ENCODE measurements at regions not wholly inside any gene's neighbourhood (a gene's known extent, or its start where the extent isn't known, plus 50 kb on each side); places are given as distances from the start of the nearest gene placed in this dataset.

DNA sequence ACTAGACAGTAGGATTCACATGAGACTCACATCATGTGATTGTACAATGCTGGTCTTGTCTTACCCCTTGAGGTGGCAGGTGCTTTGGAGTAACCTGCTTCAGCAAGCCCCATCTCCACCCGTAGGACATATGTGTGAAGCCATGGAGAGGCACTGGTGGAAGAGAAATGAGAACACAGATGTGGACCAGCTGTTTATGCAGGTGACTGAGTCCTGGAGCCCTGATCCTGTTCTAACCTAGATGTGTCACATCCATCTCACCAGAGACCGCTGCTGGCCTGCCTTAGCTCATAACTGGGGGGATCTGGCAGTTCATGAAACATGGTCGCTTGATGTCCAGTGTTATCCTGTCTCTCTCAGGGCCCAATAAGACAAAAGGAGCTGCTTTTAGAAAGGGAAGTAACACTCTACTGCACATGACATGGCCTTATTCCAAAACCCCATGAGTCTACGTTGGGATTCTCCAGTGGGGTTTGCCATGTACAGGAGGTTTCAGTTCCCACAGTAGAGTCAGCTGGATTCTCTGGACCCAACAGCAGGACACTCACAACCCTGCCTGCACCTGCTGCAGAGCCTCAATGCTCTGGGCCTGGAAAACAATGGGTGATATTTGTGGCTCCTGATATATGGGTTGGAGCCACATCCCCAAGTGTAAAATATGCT lies 62.0 kb downstream of the GGTLC2 start:
- TF ChIP-seq POLR2A (IDR thresholded peaks at IDR 0.05): no peak
- TF ChIP-seq, protein P1, sequence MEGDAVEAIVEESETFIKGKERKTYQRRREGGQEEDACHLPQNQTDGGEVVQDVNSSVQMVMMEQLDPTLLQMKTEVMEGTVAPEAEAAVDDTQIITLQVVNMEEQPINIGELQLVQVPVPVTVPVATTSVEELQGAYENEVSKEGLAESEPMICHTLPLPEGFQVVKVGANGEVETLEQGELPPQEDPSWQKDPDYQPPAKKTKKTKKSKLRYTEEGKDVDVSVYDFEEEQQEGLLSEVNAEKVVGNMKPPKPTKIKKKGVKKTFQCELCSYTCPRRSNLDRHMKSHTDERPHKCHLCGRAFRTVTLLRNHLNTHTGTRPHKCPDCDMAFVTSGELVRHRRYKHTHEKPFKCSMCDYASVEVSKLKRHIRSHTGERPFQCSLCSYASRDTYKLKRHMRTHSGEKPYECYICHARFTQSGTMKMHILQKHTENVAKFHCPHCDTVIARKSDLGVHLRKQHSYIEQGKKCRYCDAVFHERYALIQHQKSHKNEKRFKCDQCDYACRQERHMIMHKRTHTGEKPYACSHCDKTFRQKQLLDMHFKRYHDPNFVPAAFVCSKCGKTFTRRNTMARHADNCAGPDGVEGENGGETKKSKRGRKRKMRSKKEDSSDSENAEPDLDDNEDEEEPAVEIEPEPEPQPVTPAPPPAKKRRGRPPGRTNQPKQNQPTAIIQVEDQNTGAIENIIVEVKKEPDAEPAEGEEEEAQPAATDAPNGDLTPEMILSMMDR (IDR thresholded peaks at IDR 0.05): no peak
- no peak for TF ChIP-seq POLR2AphosphoS5 (IDR thresholded peaks at IDR 0.05; ENCODE audit: insufficient read depth in 1 of 2, low read depth in 1 of 2)
- DNase-seq (ENCODE audit: extremely low spot score in 2 of 2): peak; percentile 49 to 70
- intact Hi-C loops (cut with DNase I): no loop called here

DNA sequence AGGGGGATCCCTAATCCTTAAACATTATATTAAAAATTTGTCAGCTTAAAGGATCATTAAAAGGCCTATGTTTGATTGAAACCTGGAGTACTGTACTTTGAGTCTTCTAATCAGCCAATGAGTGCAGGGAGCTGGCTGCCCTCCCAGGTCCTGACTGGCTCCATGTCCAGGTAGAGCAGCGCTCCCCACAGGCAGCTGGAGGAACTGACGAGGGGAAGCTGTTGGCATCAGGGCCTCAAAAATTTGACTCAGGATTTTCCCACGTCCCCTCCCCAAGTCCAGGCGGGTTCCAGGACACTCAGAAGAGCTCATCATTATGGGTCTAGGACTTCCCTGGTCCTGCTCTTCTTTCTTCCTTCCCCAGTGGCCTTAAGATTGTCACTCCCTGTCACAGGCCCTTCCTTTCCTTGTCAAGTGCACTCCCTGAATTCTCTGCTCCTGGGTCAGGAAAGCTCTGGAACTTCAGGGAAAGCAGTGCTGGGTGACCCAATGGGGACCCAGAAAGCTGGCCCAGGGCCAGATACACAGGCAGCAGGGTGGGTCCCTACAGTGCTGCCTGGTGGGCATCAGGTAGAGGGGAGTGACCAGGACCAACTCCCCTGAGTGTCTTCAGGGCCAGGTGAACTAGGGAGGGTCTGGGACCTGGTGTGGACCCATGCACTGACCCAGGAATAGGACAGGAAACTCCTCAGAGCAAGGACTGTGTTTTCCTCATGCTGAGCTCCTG lies 65.5 kb downstream of the GGTLC2 start:
- intact Hi-C loops (cut with DNase I): no loop called here
- Histone ChIP-seq H3K27me3 (no peaks in the 10 kb centered on the region), H3K9me3 (no peaks in the 10 kb centered on the region), H3K4me3 (no peak overlapping the region), H3K36me3 (no peaks in the 10 kb centered on the region), H3K27ac (no peak overlapping the region), H3K4me1 (no peaks in the 10 kb centered on the region)
- TF ChIP-seq POLR2AphosphoS5 (IDR thresholded peaks at IDR 0.05; ENCODE audit: insufficient read depth in 1 of 2, low read depth in 1 of 2) (no peak), POLR2A (IDR thresholded peaks at IDR 0.05) (no peak)
- TF ChIP-seq, protein P1 (IDR thresholded peaks at IDR 0.05): no peak
- peak; percentile 29 to 77 for DNase-seq (ENCODE audit: extremely low spot score in 2 of 2)

More for the DNA sequence above, 62.0 kb downstream of the GGTLC2 start:
- H3K36me3 ChIP-seq: no peaks in the 10 kb centered on the region
- H3K9me3 ChIP-seq: no peaks in the 10 kb centered on the region
- no peak overlapping the region for H3K4me3 ChIP-seq
- no peaks in the 10 kb centered on the region for H3K4me1 ChIP-seq
- no peak overlapping the region for H3K27ac ChIP-seq
- H3K27me3 ChIP-seq: no peaks in the 10 kb centered on the region

DNA sequence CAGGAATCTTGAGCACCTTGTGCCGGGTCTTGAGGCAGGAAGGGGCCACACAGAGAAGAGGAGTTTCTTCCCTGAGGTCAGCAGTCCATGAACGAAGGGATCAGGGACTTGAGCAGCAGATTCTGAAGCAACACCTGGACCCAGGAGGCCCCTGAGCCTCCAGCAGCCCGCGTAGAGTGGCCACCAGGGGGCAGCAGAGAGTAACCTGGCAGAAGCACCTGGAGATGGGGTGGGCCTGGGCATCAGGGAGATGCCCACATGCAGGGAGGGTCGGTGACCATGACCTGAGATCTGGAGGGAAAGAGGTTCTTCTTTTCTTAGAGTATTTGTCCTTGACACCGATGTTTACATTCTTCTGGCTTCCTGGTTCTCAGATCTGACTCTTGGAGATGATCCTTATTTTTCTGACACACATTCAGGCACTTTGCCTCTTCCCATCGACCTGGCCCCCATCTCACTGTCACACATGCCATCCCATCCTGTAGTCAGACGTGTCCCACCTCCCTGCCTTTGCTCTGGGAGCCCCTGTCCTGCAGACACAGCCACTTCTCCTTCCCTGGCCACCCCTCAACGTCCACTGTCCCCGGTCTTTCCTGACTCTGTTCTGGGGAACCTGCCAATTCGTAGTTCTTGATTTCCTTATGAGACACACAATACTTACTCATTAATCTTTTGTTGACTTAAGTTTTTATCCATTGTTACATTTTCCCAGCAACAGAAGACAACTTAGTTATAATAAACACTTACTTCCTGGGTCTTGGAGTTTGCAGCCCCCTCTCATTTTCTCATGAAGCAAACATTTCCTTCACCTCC lies 66.5 kb downstream of the GGTLC2 start:
- Histone ChIP-seq H3K27ac (no peak overlapping the region), H3K4me3 (no peak overlapping the region), H3K36me3 (no peaks in the 10 kb centered on the region), H3K27me3 (no peaks in the 10 kb centered on the region), H3K9me3 (no peaks in the 10 kb centered on the region), H3K4me1 (no peaks in the 10 kb centered on the region)
- intact Hi-C loops (cut with DNase I): no loop called here
- peak in 1 of 2 donors; percentile 37 for DNase-seq (ENCODE audit: extremely low spot score in 2 of 2)
- TF ChIP-seq POLR2A (IDR thresholded peaks at IDR 0.05): no peak
- TF ChIP-seq, protein P1 (IDR thresholded peaks at IDR 0.05): peak; percentile 65 to 86 (median 65)

DNA sequence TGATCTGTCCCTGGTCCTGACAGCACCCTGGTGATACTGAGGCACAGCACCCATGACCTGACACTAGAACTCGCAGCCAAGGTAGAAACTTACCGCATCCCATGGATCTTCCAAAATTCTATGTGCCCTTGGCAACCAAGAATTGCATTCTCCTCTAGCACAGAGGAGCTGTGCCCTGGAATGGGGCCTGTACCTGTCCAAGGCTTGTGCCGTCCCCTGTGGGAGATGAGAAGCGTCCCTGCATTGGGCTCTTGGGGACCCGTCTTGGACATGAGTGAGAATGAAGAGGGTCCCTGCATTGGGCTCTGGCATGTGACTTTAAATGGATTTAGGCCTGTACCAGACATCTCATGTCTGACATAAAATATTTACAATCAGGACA lies 67.1 kb downstream of the GGTLC2 start:
- Histone ChIP-seq H3K27me3 (no peaks in the 10 kb centered on the region), H3K9me3 (no peaks in the 10 kb centered on the region), H3K4me1 (no peaks in the 10 kb centered on the region), H3K4me3 (no peak overlapping the region), H3K27ac (no peak overlapping the region), H3K36me3 (no peaks in the 10 kb centered on the region)
- TF ChIP-seq, protein P1 (IDR thresholded peaks at IDR 0.05): no peak
- no peak for TF ChIP-seq POLR2A (IDR thresholded peaks at IDR 0.05)
- TF ChIP-seq POLR2AphosphoS5 (IDR thresholded peaks at IDR 0.05; ENCODE audit: insufficient read depth in 1 of 2, low read depth in 1 of 2): no peak
- peak; percentile 56 to 72 for DNase-seq (ENCODE audit: extremely low spot score in 2 of 2)
- intact Hi-C loops (cut with DNase I): no loop called here
